Cardiac muscle cell (in vitro differentiated cells and primary cell): ENCODE measurements at regions not wholly inside any gene's neighbourhood (a gene's known extent, or its start where the extent isn't known, plus 50 kb on each side); places are given as distances from the start of the nearest gene placed in this dataset.

Source experiments
- DNase-seq, 2 donors: peaks; one replicate each; pipeline versions ENCODE4 v3.0.0 to v3.0.0-alpha.2; 2010 to 2017; ENCODE audit warnings: low read depth in 1 of 2, low spot score in 1 of 2
- H3K27ac ChIP-seq: fragments of 200-600 bp; sonication (generic); 2 replicates; pipeline ENCODE4 v1.5.1; 2016
- H3K27me3 ChIP-seq: fragments of 200-600 bp; sonication (generic); 2 replicates; pipeline ENCODE4 v1.6.0; 2016; ENCODE audit warnings: control low read depth
- H3K36me3 ChIP-seq: fragments of 200-600 bp; sonication (generic); 2 replicates; pipeline ENCODE4 v1.5.1; 2016; ENCODE audit warnings: control low read depth
- H3K4me1 ChIP-seq: fragments of 200-600 bp; sonication (generic); 2 replicates; pipeline ENCODE4 v1.8.1; 2017; ENCODE audit warnings: low read depth, mild to moderate bottlenecking, mixed run types
- H3K4me3 ChIP-seq: fragments of 200-600 bp; sonication (generic); 2 replicates; pipeline ENCODE4 v1.5.1; 2016; ENCODE audit warnings: mild to moderate bottlenecking
- H3K9me3 ChIP-seq: fragments of 200-600 bp; sonication (generic); 2 replicates; pipeline ENCODE4 v1.5.1; 2017; ENCODE audit warnings: low read depth, mild to moderate bottlenecking, control low read depth
- TF ChIP-seq, protein P1 (sequence below): IDR thresholded peaks from 2 replicates; pipeline ENCODE4 v1.5.1; 2012; ENCODE audit warnings: low read depth, mild to moderate bottlenecking, low read length

DNA sequence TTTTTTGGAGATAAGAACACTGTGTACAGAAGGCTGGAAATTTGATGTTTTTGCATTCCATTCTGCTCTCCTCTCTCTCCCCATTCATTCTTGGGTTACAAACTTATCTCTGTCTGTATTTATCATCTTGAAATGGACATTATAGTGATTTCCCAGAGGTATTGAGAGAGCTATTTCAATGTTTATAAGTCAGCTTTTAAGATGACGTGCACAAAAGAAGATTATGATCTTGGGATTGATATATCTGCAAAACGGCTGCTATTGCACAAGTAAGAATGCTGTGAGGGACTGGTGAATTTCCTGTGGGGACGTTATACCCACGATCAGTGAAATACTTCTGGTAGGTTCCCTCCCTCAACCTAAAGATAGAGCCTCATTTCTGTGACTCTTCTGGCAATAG is 61.0 kb upstream of the DTNA start:
- no peaks in the 10 kb centered on the region for H3K27me3 ChIP-seq
- TF ChIP-seq, protein P1, sequence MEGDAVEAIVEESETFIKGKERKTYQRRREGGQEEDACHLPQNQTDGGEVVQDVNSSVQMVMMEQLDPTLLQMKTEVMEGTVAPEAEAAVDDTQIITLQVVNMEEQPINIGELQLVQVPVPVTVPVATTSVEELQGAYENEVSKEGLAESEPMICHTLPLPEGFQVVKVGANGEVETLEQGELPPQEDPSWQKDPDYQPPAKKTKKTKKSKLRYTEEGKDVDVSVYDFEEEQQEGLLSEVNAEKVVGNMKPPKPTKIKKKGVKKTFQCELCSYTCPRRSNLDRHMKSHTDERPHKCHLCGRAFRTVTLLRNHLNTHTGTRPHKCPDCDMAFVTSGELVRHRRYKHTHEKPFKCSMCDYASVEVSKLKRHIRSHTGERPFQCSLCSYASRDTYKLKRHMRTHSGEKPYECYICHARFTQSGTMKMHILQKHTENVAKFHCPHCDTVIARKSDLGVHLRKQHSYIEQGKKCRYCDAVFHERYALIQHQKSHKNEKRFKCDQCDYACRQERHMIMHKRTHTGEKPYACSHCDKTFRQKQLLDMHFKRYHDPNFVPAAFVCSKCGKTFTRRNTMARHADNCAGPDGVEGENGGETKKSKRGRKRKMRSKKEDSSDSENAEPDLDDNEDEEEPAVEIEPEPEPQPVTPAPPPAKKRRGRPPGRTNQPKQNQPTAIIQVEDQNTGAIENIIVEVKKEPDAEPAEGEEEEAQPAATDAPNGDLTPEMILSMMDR: no peak
- H3K27ac ChIP-seq: no peak overlapping the region
- no peaks in the 10 kb centered on the region for H3K4me1 ChIP-seq
- no peaks in the 10 kb centered on the region for H3K36me3 ChIP-seq
- H3K4me3 ChIP-seq: no peak overlapping the region
- no peaks in the 10 kb centered on the region for H3K9me3 ChIP-seq
- peak in 1 of 2 donors; percentile 9 for DNase-seq

DNA sequence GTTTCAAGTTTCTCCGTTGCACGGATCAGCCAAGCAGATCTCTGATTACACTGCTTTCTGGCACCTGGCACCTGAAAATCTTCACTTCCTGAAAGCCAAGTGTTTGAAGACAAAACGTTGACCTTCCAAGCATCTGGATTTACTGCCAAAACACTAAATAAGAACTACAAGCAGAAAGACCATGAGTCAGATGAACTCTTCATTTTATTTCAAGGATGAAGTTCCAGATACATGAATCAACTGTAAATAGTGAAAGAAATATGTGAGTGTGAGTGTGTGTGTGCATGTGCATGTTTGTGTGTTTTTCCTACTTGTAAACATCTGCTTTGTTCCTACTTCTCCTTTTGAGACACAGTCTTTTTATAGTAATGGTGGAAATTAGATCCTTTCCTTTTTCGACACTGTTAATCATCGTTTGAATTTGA is 60.0 kb upstream of the DTNA start:
- no peaks in the 10 kb centered on the region for H3K36me3 ChIP-seq

DNA sequence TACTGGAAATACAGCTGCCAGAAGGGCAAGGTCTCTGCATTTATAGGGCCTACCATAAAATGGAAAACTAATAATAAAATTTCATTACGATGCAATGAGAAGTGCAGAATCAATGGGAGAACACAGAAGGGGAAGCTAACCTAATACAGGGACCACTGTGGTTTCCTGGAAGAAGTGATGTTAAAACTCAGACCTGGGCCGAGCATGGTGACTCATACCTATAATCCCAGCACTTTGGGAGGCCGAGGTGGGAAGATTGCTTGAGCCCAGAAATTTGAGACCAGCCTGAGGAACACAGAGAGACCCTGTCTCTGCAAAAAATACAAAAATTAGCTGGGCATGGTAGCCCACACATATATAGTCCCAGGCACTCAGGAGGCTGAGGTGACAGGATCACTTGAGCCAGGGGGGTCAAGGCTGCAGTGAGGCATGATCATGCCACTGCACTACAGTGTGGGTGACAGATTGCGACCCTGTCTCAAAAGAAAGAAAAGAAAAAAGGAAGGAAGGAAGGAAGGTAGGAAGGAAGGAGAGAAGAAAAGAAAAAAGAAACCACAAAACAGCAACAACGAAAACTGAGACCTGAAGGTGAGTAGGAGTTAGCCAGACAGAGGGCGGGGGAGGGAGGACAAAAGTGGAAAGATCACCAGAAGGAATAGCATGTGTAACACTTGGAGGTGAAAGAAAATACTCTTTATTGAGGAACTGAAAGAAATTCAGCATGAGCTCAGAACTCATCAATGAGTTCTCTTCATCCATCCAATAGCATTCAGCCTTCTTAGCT is 58.3 kb upstream of the DTNA start:
- H3K4me3 ChIP-seq: no peak overlapping the region

More for the DNA sequence above, 60.0 kb upstream of the DTNA start:
- TF ChIP-seq, protein P1: no peak
- no peak overlapping the region for H3K4me3 ChIP-seq
- peak in 1 of 2 donors; percentile 8 for DNase-seq
- H3K27me3 ChIP-seq: no peaks in the 10 kb centered on the region
- H3K27ac ChIP-seq: no peak overlapping the region
- H3K4me1 ChIP-seq: no peaks in the 10 kb centered on the region
- no peaks in the 10 kb centered on the region for H3K9me3 ChIP-seq

DNA sequence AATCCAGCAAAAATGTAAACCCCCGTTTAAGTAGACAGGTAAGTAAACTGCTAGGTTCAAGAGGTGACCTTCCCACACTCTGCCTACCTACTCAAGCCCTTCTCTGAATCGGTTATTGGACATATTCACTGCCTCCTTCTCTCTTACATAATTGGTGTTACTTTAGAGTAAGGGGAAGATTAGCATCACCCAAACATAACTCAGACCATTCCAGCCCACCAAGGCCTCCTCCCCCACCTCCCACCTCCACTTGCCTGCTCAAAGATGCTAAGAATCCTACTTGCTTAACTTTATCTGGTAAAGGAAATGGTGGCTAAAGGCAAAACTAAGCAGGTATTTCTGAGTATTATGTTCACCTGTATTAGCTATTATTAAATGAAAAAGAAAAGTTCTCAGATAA is 55.0 kb upstream of the DTNA start:
- Histone ChIP-seq H3K27ac (no peak overlapping the region), H3K27me3 (no peaks in the 10 kb centered on the region), H3K4me3 (no peak overlapping the region), H3K9me3 (no peaks in the 10 kb centered on the region), H3K4me1 (peaks cover 14% of the 10 kb centered on the region), H3K36me3 (no peaks in the 10 kb centered on the region)
- no peak for DNase-seq
- TF ChIP-seq, protein P1: no peak

More for the DNA sequence above, 58.3 kb upstream of the DTNA start:
- H3K36me3 ChIP-seq: no peaks in the 10 kb centered on the region
- H3K27me3 ChIP-seq: no peaks in the 10 kb centered on the region
- H3K27ac ChIP-seq: no peak overlapping the region
- no peaks in the 10 kb centered on the region for H3K4me1 ChIP-seq
- no peak for DNase-seq
- no peaks in the 10 kb centered on the region for H3K9me3 ChIP-seq
- TF ChIP-seq, protein P1: no peak

DNA sequence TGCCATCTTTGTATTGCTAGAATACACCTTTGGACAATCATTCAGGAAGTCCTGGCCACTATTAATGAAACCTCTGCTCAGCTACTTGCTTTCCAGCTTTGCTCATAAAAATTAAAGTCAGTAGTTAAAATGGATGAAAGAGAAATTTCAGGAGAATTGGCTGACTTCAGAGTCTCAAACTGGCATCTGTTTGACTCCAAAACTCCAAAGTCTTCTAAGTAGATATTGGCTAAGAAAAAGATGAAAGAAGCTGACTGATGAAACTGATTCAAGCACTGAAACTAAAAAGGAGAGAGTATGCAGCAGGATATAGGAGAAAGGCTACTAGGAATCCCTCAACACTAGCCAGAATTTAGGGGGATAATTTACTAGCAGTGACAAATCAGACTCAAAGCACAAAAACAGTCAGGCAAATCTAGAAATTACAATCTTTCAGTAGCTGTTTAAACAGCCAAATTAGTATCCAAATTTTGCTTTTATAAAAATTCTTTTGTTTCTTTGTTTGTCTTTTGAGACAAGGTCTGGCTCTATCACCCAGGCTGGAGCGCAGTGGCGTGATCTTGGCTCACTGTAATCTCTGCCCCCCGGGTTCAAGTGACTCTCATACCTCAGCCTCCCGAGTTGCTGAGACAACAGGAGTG is 52.1 kb upstream of the DTNA start:
- Histone ChIP-seq H3K4me1 (peaks cover 16% of the 10 kb centered on the region), H3K36me3 (no peaks in the 10 kb centered on the region), H3K4me3 (no peak overlapping the region), H3K9me3 (no peaks in the 10 kb centered on the region), H3K27ac (no peak overlapping the region), H3K27me3 (no peaks in the 10 kb centered on the region)
- TF ChIP-seq, protein P1: no peak
- DNase-seq: no peak
